ENCODE measurements at regions not wholly inside any gene's neighbourhood (a gene's known extent, or its start where the extent isn't known, plus 50 kb on each side); places are given as distances from the start of the nearest gene placed in this dataset.

DNA sequence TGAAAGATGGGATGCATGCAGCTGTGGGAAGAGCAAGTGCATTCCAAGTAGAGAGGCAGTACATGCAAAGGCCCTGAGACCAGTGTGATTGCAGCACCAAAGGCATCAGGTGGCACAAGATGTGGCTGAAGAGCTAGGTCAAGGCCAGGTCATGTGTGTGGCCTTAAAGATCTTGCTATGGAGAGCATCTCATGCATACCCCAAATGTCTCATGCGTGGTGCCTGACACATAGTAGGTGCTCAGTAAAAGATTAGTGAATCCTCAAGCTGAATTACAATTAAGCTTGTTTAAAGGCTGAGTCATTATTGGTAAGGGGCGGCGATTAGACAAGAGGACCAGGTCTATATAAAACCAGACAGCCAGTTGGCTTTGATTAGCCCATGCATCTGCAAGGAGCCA is 336.6 kb downstream of the FGFR2 start:
- H2AFZ ChIP-seq (ENCODE audit: low read depth, low read length): no peak overlapping the region
- no peaks in the 10 kb centered on the region for H3K27me3 ChIP-seq (ENCODE audit: insufficient read depth, low read depth, low read length)
- H3K27ac ChIP-seq (ENCODE audit: low read length): no peak overlapping the region
- H3K79me2 ChIP-seq (replicated peaks; ENCODE audit: insufficient read depth, low read length): no peaks in the 10 kb centered on the region
- H3F3A ChIP-seq (ENCODE audit: insufficient read depth, low read length, poor library complexity, severe bottlenecking): no peaks in the 10 kb centered on the region
- H3K9ac ChIP-seq (ENCODE audit: low read length): no peak overlapping the region
- H3K4me3 ChIP-seq (ENCODE audit: low read length): no peak overlapping the region
- H3K9me2 ChIP-seq (ENCODE audit: insufficient read depth, low read length): no peaks in the 10 kb centered on the region
- TF ChIP-seq EP300 (conservative IDR thresholded peaks at IDR 0.05; ENCODE audit: poor library complexity, severe bottlenecking) (no peak), RAD21 (conservative IDR thresholded peaks at IDR 0.05) (no peak), MXI1 (conservative IDR thresholded peaks at IDR 0.05; ENCODE audit: poor library complexity, severe bottlenecking) (no peak), POLR2AphosphoS5 (IDR thresholded peaks at IDR 0.05) (no peak), SMC3 (conservative IDR thresholded peaks at IDR 0.05; ENCODE audit: poor library complexity) (no peak), EZH2 (IDR thresholded peaks at IDR 0.05; ENCODE audit: borderline replicate concordance, insufficient read depth, low read length, poor library complexity, severe bottlenecking) (no peak), TAF1 (IDR thresholded peaks at IDR 0.05; ENCODE audit: low read depth) (no peak)
- TF ChIP-seq, protein P1, sequence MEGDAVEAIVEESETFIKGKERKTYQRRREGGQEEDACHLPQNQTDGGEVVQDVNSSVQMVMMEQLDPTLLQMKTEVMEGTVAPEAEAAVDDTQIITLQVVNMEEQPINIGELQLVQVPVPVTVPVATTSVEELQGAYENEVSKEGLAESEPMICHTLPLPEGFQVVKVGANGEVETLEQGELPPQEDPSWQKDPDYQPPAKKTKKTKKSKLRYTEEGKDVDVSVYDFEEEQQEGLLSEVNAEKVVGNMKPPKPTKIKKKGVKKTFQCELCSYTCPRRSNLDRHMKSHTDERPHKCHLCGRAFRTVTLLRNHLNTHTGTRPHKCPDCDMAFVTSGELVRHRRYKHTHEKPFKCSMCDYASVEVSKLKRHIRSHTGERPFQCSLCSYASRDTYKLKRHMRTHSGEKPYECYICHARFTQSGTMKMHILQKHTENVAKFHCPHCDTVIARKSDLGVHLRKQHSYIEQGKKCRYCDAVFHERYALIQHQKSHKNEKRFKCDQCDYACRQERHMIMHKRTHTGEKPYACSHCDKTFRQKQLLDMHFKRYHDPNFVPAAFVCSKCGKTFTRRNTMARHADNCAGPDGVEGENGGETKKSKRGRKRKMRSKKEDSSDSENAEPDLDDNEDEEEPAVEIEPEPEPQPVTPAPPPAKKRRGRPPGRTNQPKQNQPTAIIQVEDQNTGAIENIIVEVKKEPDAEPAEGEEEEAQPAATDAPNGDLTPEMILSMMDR (IDR thresholded peaks at IDR 0.05; ENCODE audit: poor library complexity, severe bottlenecking): no peak
- TF ChIP-seq, protein P2, sequence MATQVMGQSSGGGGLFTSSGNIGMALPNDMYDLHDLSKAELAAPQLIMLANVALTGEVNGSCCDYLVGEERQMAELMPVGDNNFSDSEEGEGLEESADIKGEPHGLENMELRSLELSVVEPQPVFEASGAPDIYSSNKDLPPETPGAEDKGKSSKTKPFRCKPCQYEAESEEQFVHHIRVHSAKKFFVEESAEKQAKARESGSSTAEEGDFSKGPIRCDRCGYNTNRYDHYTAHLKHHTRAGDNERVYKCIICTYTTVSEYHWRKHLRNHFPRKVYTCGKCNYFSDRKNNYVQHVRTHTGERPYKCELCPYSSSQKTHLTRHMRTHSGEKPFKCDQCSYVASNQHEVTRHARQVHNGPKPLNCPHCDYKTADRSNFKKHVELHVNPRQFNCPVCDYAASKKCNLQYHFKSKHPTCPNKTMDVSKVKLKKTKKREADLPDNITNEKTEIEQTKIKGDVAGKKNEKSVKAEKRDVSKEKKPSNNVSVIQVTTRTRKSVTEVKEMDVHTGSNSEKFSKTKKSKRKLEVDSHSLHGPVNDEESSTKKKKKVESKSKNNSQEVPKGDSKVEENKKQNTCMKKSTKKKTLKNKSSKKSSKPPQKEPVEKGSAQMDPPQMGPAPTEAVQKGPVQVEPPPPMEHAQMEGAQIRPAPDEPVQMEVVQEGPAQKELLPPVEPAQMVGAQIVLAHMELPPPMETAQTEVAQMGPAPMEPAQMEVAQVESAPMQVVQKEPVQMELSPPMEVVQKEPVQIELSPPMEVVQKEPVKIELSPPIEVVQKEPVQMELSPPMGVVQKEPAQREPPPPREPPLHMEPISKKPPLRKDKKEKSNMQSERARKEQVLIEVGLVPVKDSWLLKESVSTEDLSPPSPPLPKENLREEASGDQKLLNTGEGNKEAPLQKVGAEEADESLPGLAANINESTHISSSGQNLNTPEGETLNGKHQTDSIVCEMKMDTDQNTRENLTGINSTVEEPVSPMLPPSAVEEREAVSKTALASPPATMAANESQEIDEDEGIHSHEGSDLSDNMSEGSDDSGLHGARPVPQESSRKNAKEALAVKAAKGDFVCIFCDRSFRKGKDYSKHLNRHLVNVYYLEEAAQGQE (IDR thresholded peaks at IDR 0.05; ENCODE audit: borderline replicate concordance): no peak
- H3K36me3 ChIP-seq (ENCODE audit: insufficient read depth, low read length): no peaks in the 10 kb centered on the region
- no peaks in the 10 kb centered on the region for H3K9me3 ChIP-seq (ENCODE audit: low read length)
- no peak overlapping the region for H3K4me2 ChIP-seq (ENCODE audit: low read length)
- no peaks in the 10 kb centered on the region for H4K20me1 ChIP-seq (ENCODE audit: insufficient read depth)

DNA sequence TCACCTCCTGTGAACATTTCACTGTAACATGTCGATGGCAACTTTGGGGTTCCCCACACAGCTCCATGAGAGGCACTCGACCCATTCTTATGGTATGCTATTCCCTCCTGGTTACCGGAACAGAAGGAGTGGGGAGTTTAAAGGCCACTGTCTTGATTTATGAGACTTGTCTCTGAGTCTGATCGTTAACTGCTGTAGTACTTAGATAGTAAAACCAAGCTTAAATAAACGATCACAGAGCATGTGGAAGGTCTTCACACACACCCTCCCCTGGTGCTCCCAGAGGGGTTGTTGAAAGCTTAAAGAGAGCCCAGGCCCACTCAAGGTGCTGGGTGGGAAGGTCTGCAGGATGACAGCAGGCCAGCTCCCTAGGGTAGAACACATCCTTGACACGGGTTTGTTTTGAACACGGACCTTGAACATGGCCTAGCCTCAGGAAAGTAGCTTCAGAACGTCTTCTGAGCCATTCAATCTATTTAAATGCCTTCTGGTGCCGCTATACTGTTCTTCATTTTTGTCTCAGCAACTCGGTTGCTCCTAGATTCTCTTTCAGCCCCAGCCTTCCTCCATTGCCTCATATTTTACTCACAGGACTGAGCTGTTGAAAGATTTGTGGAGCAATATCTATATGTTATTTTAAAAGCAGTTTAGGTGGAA is 335.3 kb downstream of the FGFR2 start:
- H3K27me3 ChIP-seq (ENCODE audit: insufficient read depth, low read depth, low read length): no peaks in the 10 kb centered on the region
- H3K9me3 ChIP-seq (ENCODE audit: low read length): no peaks in the 10 kb centered on the region
- no peaks in the 10 kb centered on the region for H4K20me1 ChIP-seq (ENCODE audit: insufficient read depth)
- no peak overlapping the region for H3K9ac ChIP-seq (ENCODE audit: low read length)
- no peaks in the 10 kb centered on the region for H3K36me3 ChIP-seq (ENCODE audit: insufficient read depth, low read length)
- H3K4me3 ChIP-seq (ENCODE audit: low read length): no peak overlapping the region
- no peak overlapping the region for H3K4me2 ChIP-seq (ENCODE audit: low read length)
- no peaks in the 10 kb centered on the region for H3F3A ChIP-seq (ENCODE audit: insufficient read depth, low read length, poor library complexity, severe bottlenecking)
- no peaks in the 10 kb centered on the region for H3K9me2 ChIP-seq (ENCODE audit: insufficient read depth, low read length)
- H3K79me2 ChIP-seq (replicated peaks; ENCODE audit: insufficient read depth, low read length): no peaks in the 10 kb centered on the region
- no peak overlapping the region for H2AFZ ChIP-seq (ENCODE audit: low read depth, low read length)
- H3K27ac ChIP-seq (ENCODE audit: low read length): no peak overlapping the region
- TF ChIP-seq, protein P2 (IDR thresholded peaks at IDR 0.05; ENCODE audit: borderline replicate concordance): no peak
- no peak for TF ChIP-seq EZH2 (IDR thresholded peaks at IDR 0.05; ENCODE audit: borderline replicate concordance, insufficient read depth, low read length, poor library complexity, severe bottlenecking)
- no peak for TF ChIP-seq RAD21 (conservative IDR thresholded peaks at IDR 0.05)
- no peak for TF ChIP-seq SMC3 (conservative IDR thresholded peaks at IDR 0.05; ENCODE audit: poor library complexity)
- TF ChIP-seq EP300 (conservative IDR thresholded peaks at IDR 0.05; ENCODE audit: poor library complexity, severe bottlenecking): no peak
- no peak for TF ChIP-seq TAF1 (IDR thresholded peaks at IDR 0.05; ENCODE audit: low read depth)
- TF ChIP-seq, protein P1 (IDR thresholded peaks at IDR 0.05; ENCODE audit: poor library complexity, severe bottlenecking): no peak
- no peak for TF ChIP-seq POLR2AphosphoS5 (IDR thresholded peaks at IDR 0.05)
- no peak for TF ChIP-seq MXI1 (conservative IDR thresholded peaks at IDR 0.05; ENCODE audit: poor library complexity, severe bottlenecking)
